ENCODE measurements at regions not wholly inside any gene's neighbourhood (a gene's known extent, or its start where the extent isn't known, plus 50 kb on each side); places are given as distances from the start of the nearest gene placed in this dataset.

DNA sequence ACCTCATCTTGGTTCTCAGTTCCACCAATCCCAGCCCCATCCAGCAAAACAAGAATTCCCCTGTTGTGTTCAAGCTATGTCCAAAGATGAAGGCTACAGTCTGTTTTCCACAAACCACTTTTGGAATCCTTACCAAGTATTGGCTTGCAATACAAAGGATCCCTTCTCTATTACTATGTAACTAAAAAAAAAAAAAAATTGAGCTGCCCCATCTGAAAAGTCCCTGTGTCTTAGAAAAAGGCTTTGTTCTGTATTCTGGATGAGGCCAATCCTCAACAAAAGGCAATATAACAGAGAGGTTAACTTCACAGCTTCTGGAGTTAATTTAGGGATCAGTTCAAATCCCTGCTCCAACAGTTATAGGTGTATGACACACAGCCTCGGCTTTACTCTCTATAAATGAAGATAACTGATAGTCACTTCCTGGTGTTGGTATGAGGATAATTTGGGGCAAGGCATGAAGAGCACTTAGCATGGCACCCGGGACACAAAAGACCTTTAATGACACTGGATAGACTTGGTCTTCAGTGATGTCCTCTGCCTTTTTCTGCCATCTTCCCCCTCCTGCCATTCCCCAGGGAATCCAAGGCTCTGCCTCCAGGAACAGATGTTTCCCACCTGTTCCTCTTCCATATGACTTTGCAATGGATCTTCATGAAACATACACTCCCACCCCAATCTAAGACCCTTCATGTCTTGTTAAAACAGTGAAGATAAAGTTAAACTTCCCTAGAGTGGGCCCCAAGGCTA lies 61.2 kb upstream of the ATL2 start:
- H3K27me3 ChIP-seq (ENCODE audit: insufficient read depth, poor library complexity, severe bottlenecking) = no peaks in the 10 kb centered on the region
- DNase-seq (ENCODE audit: low read depth in 1 of 2, low spot score in 1 of 2) = no peak
- H3K4me3 ChIP-seq (replicated peaks; ENCODE audit: insufficient read depth, low read length) = no peak overlapping the region
- TF ChIP-seq SPI1 (IDR thresholded peaks at IDR 0.05; ENCODE audit: borderline replicate concordance, low read depth) (no peak), POLR2AphosphoS5 (IDR thresholded peaks at IDR 0.05; ENCODE audit: low read depth) (no peak), GABPA (IDR thresholded peaks at IDR 0.05; ENCODE audit: low read depth) (no peak), REST (IDR thresholded peaks at IDR 0.05; ENCODE audit: insufficient replicate concordance, low read depth) (no peak)
- TF ChIP-seq, protein P1, sequence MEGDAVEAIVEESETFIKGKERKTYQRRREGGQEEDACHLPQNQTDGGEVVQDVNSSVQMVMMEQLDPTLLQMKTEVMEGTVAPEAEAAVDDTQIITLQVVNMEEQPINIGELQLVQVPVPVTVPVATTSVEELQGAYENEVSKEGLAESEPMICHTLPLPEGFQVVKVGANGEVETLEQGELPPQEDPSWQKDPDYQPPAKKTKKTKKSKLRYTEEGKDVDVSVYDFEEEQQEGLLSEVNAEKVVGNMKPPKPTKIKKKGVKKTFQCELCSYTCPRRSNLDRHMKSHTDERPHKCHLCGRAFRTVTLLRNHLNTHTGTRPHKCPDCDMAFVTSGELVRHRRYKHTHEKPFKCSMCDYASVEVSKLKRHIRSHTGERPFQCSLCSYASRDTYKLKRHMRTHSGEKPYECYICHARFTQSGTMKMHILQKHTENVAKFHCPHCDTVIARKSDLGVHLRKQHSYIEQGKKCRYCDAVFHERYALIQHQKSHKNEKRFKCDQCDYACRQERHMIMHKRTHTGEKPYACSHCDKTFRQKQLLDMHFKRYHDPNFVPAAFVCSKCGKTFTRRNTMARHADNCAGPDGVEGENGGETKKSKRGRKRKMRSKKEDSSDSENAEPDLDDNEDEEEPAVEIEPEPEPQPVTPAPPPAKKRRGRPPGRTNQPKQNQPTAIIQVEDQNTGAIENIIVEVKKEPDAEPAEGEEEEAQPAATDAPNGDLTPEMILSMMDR (IDR thresholded peaks at IDR 0.05; ENCODE audit: insufficient read depth, low read length) = no peak
- no peak overlapping the region for H3K27ac ChIP-seq (replicated peaks)

GRCh38 chr2:38436227-38436664 lies 59.2 kb upstream of the ATL2 start:
- DNase-seq (ENCODE audit: low read depth in 1 of 2, low spot score in 1 of 2) = no peak
- no peak overlapping the region for H3K27ac ChIP-seq (replicated peaks)
- TF ChIP-seq SPI1 (IDR thresholded peaks at IDR 0.05; ENCODE audit: borderline replicate concordance, low read depth) (no peak), POLR2AphosphoS5 (IDR thresholded peaks at IDR 0.05; ENCODE audit: low read depth) (no peak), GABPA (IDR thresholded peaks at IDR 0.05; ENCODE audit: low read depth) (no peak), REST (IDR thresholded peaks at IDR 0.05; ENCODE audit: insufficient replicate concordance, low read depth) (no peak)
- TF ChIP-seq, protein P1 (IDR thresholded peaks at IDR 0.05; ENCODE audit: insufficient read depth, low read length) = no peak
- no peaks in the 10 kb centered on the region for H3K27me3 ChIP-seq (ENCODE audit: insufficient read depth, poor library complexity, severe bottlenecking)
- no peak overlapping the region for H3K4me3 ChIP-seq (replicated peaks; ENCODE audit: insufficient read depth, low read length)

DNA sequence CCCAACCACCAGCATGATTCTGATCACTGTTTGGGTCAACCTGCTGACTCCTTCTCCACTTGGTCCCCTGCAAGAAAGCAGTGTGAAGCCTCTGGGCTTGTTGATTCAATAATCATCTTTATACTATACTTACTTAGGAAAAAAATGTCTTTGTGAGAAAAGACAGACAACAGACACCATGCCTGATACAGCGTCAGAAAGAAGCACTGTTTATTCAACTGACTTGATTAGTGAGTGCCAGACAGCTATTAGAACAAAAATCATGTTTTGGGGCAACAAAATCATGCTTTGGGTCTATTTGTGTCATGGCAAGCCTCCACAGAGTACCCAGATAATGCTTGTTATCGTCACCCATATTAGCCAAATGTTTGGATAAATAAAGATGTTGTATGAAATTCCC lies 58.7 kb upstream of the ATL2 start:
- H3K27me3 ChIP-seq (ENCODE audit: insufficient read depth, poor library complexity, severe bottlenecking) = no peaks in the 10 kb centered on the region
- no peak for DNase-seq (ENCODE audit: low read depth in 1 of 2, low spot score in 1 of 2)
- H3K4me3 ChIP-seq (replicated peaks; ENCODE audit: insufficient read depth, low read length) = no peak overlapping the region
- H3K27ac ChIP-seq (replicated peaks) = no peak overlapping the region
- no peak for TF ChIP-seq GABPA (IDR thresholded peaks at IDR 0.05; ENCODE audit: low read depth)
- no peak for TF ChIP-seq SPI1 (IDR thresholded peaks at IDR 0.05; ENCODE audit: borderline replicate concordance, low read depth)
- TF ChIP-seq POLR2AphosphoS5 (IDR thresholded peaks at IDR 0.05; ENCODE audit: low read depth) = no peak
- no peak for TF ChIP-seq REST (IDR thresholded peaks at IDR 0.05; ENCODE audit: insufficient replicate concordance, low read depth)
- TF ChIP-seq, protein P1 (IDR thresholded peaks at IDR 0.05; ENCODE audit: insufficient read depth, low read length) = no peak
